ENCODE measurements at regions not wholly inside any gene's neighbourhood (a gene's known extent, or its start where the extent isn't known, plus 50 kb on each side); places are given as distances from the start of the nearest gene placed in this dataset.

GRCh38 chr13:76690611-76691010 lies 195.6 kb downstream of the KCTD12 start:
- no peaks in the 10 kb centered on the region for H3K36me3 Mint-ChIP-seq (ENCODE audit: low read depth)
- no peaks in the 10 kb centered on the region for H3K9me3 ChIP-seq (ENCODE audit: control insufficient read depth in 1 of 2, insufficient read depth in 1 of 2, low read length in 2 of 2)
- no peak overlapping the region for H3K27ac ChIP-seq (ENCODE audit: low read depth in 1 of 2, low read length in 2 of 2)
- no peak for DNase-seq
- TF ChIP-seq, protein P1, sequence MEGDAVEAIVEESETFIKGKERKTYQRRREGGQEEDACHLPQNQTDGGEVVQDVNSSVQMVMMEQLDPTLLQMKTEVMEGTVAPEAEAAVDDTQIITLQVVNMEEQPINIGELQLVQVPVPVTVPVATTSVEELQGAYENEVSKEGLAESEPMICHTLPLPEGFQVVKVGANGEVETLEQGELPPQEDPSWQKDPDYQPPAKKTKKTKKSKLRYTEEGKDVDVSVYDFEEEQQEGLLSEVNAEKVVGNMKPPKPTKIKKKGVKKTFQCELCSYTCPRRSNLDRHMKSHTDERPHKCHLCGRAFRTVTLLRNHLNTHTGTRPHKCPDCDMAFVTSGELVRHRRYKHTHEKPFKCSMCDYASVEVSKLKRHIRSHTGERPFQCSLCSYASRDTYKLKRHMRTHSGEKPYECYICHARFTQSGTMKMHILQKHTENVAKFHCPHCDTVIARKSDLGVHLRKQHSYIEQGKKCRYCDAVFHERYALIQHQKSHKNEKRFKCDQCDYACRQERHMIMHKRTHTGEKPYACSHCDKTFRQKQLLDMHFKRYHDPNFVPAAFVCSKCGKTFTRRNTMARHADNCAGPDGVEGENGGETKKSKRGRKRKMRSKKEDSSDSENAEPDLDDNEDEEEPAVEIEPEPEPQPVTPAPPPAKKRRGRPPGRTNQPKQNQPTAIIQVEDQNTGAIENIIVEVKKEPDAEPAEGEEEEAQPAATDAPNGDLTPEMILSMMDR (IDR thresholded peaks at IDR 0.05), result no peak
- no peak overlapping the region for H3K27ac Mint-ChIP-seq
- intact Hi-C loops (cut with DNase I, micrococcal nuclease), result no loop called here
- no peaks in the 10 kb centered on the region for H3K36me3 ChIP-seq (ENCODE audit: insufficient read depth, low read length)
- no peaks in the 10 kb centered on the region for H3K4me1 ChIP-seq (ENCODE audit: insufficient read depth, low read length)
- no peaks in the 10 kb centered on the region for H3K4me1 Mint-ChIP-seq (ENCODE audit: low read depth)
- no peak for ATAC-seq (ENCODE audit: poor library complexity)
- H3K9me3 Mint-ChIP-seq, result no peaks in the 10 kb centered on the region
- no peak overlapping the region for H3K4me3 Mint-ChIP-seq
- ChIA-PET POLR2A (interaction anchor here (0.7 kb wide), 1 partner anchor 8 kb away, joined by 3 read pairs; no protein-coding TSS in a partner anchor), CTCF (no interaction called here)
- peaks cover 2% of the 10 kb centered on the region for H3K27me3 Mint-ChIP-seq
- H3K4me3 ChIP-seq (ENCODE audit: low read length), result no peak overlapping the region
- H3K27me3 ChIP-seq (ENCODE audit: control insufficient read depth in 1 of 2, insufficient read depth in 2 of 2, low read length in 2 of 2), result no peaks in the 10 kb centered on the region

DNA sequence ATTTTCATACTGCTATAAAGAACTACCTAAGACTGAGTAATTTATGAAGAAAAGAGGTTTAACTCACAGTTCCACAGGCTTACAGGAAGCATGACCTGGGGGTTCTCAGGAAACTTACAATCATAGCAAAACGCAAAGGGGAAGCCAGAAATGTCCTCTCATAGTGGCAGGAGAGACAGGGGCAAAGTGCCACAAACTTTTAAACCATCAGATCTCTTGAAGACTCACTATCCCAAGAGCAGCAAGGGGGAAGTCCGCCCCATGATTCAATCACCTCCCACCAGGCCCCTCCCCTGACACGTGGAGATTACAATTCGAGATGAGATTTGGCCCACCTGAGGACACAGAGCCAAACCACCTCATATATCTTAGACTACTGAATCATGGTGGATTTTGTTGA lies 198.7 kb downstream of the KCTD12 start:
- H3K36me3 ChIP-seq (ENCODE audit: insufficient read depth, low read length), result no peaks in the 10 kb centered on the region
- POLR2A ChIA-PET, result no interaction called here
- Mint-ChIP-seq H3K27me3 (peaks cover 11% of the 10 kb centered on the region), H3K27ac (no peak overlapping the region), H3K9me3 (no peaks in the 10 kb centered on the region), H3K4me3 (no peak overlapping the region), H3K36me3 (ENCODE audit: low read depth) (no peaks in the 10 kb centered on the region), H3K4me1 (ENCODE audit: low read depth) (no peaks in the 10 kb centered on the region)
- TF ChIP-seq, protein P1 (IDR thresholded peaks at IDR 0.05), result no peak
- H3K4me1 ChIP-seq (ENCODE audit: insufficient read depth, low read length), result no peaks in the 10 kb centered on the region
- no peak for ATAC-seq (ENCODE audit: poor library complexity)
- H3K4me3 ChIP-seq (ENCODE audit: low read length), result no peak overlapping the region
- no peaks in the 10 kb centered on the region for H3K9me3 ChIP-seq (ENCODE audit: control insufficient read depth in 1 of 2, insufficient read depth in 1 of 2, low read length in 2 of 2)
- DNase-seq, result peak in 2 of 14 experiments; percentile 1 to 4
- CTCF ChIA-PET, result no interaction called here
- H3K27ac ChIP-seq (ENCODE audit: low read depth in 1 of 2, low read length in 2 of 2), result no peak overlapping the region
- H3K27me3 ChIP-seq (ENCODE audit: control insufficient read depth in 1 of 2, insufficient read depth in 2 of 2, low read length in 2 of 2), result no peaks in the 10 kb centered on the region
- intact Hi-C loops (cut with DNase I, micrococcal nuclease), result no loop called here

DNA sequence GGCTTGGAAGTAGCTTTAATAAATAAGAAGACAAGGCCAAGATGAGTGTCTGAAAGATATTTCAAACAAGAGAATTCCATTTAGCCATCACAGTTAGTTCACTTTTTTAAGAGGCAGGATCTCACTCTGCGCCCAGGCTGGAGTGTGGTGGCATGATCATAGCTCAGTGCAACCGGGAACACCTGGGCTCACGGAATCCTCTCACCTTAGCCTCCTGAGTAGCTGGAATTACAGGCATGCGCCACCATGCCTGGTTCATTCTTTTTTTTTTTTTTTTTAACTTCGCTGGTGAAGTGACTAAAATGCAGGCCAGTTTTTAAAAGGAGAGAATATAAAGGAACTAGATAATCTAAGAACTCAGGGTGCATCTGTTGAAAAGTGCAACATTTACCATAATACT lies 200.3 kb downstream of the KCTD12 start:
- ATAC-seq (ENCODE audit: poor library complexity), result no peak
- H3K27me3 ChIP-seq (ENCODE audit: control insufficient read depth in 1 of 2, insufficient read depth in 2 of 2, low read length in 2 of 2), result no peaks in the 10 kb centered on the region
- H3K9me3 ChIP-seq (ENCODE audit: control insufficient read depth in 1 of 2, insufficient read depth in 1 of 2, low read length in 2 of 2), result no peaks in the 10 kb centered on the region
- H3K4me3 ChIP-seq (ENCODE audit: low read length), result no peak overlapping the region
- H3K4me1 Mint-ChIP-seq (ENCODE audit: low read depth), result no peaks in the 10 kb centered on the region
- DNase-seq, result no peak
- TF ChIP-seq, protein P1 (IDR thresholded peaks at IDR 0.05), result no peak
- no peak overlapping the region for H3K27ac ChIP-seq (ENCODE audit: low read depth in 1 of 2, low read length in 2 of 2)
- no peaks in the 10 kb centered on the region for H3K4me1 ChIP-seq (ENCODE audit: insufficient read depth, low read length)
- no peak overlapping the region for H3K4me3 Mint-ChIP-seq
- no peaks in the 10 kb centered on the region for H3K36me3 ChIP-seq (ENCODE audit: insufficient read depth, low read length)
- peaks cover 11% of the 10 kb centered on the region for H3K27me3 Mint-ChIP-seq
- no peaks in the 10 kb centered on the region for H3K9me3 Mint-ChIP-seq
- H3K36me3 Mint-ChIP-seq (ENCODE audit: low read depth), result no peaks in the 10 kb centered on the region
- ChIA-PET POLR2A (no interaction called here), CTCF (no interaction called here)
- intact Hi-C loops (cut with DNase I, micrococcal nuclease), result no loop called here
- no peak overlapping the region for H3K27ac Mint-ChIP-seq
